ENCODE measurements at regions not wholly inside any gene's neighbourhood (a gene's known extent, or its start where the extent isn't known, plus 50 kb on each side); places are given as distances from the start of the nearest gene placed in this dataset.

DNA sequence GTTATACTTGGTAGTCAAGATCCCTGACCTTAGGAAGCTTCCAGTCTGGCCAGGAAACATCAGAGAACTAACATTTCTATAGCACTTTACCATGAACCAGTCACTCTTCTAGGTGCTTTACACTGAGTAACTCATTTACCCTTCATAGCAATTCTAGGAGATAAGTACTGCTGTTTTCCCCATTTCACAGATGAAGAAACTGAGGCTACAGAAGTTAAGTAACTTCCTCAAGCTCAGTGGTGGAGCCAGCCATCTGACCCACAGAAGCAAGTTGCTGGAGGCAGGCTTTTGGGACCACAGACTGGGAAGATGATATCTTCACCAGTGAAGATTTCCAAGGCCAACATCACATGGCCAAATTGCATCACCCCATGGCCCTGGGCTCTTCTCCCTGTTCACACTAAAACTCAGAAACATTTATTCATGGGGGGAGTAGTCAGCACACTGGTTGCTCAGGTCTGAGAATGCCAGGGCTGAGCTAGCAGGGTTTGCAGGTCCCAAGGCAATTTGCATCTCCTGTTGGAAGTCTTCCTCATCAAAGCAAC lies 70.3 kb downstream of the UNC5CL start:
- Histone ChIP-seq H3K4me1 (ENCODE audit: control insufficient read depth, low read length) (no peaks in the 10 kb centered on the region), H3K4me2 (ENCODE audit: low read length) (no peak overlapping the region), H3K9me2 (replicated peaks; ENCODE audit: control insufficient read depth, low read length) (no peaks in the 10 kb centered on the region), H3K9me3 (ENCODE audit: control insufficient read depth, insufficient read depth, low read length) (no peaks in the 10 kb centered on the region), H3K27ac (ENCODE audit: low read depth, low read length) (no peak overlapping the region), H3K36me3 (ENCODE audit: control insufficient read depth, low read length) (no peaks in the 10 kb centered on the region), H3F3A (ENCODE audit: control insufficient read depth, insufficient read depth) (no peaks in the 10 kb centered on the region), H4K20me1 (ENCODE audit: control insufficient read depth, insufficient read depth, low read depth, low read length) (no peaks in the 10 kb centered on the region), H3K4me3 (ENCODE audit: low read length) (no peak overlapping the region), H3K27me3 (ENCODE audit: control insufficient read depth, low read length) (peaks cover 8% of the 10 kb centered on the region; the same call in 1 of the 2 replicates), H3K79me2 (ENCODE audit: control insufficient read depth, low read length) (no peaks in the 10 kb centered on the region)
- no peak for TF ChIP-seq EZH2phosphoT487 (IDR thresholded peaks at IDR 0.05; ENCODE audit: borderline replicate concordance, low read length)
- TF ChIP-seq, protein P1, sequence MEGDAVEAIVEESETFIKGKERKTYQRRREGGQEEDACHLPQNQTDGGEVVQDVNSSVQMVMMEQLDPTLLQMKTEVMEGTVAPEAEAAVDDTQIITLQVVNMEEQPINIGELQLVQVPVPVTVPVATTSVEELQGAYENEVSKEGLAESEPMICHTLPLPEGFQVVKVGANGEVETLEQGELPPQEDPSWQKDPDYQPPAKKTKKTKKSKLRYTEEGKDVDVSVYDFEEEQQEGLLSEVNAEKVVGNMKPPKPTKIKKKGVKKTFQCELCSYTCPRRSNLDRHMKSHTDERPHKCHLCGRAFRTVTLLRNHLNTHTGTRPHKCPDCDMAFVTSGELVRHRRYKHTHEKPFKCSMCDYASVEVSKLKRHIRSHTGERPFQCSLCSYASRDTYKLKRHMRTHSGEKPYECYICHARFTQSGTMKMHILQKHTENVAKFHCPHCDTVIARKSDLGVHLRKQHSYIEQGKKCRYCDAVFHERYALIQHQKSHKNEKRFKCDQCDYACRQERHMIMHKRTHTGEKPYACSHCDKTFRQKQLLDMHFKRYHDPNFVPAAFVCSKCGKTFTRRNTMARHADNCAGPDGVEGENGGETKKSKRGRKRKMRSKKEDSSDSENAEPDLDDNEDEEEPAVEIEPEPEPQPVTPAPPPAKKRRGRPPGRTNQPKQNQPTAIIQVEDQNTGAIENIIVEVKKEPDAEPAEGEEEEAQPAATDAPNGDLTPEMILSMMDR (IDR thresholded peaks at IDR 0.05; ENCODE audit: low read depth, low read length, poor library complexity, severe bottlenecking) = no peak

DNA sequence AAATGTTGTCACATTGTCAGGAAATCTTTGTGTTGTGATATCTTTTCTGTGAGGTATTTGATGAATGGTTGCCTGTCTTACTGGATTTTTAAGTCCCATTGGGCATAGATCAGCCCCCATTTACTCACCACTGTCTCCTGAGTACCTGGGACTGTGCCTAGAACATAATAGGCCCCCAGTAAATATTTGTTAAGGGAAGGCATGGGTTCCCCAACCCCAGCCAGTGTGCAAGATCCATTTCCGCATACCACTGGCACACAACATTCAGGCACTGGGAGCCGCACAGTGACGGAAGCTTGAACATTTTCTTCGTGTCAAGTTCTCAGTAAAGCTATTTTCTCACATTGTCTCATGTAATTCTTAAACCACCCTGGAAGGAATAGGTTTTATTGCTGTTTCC lies 72.2 kb downstream of the UNC5CL start:
- H3F3A ChIP-seq (ENCODE audit: control insufficient read depth, insufficient read depth) = no peaks in the 10 kb centered on the region
- no peak overlapping the region for H3K27ac ChIP-seq (ENCODE audit: low read depth, low read length)
- no peaks in the 10 kb centered on the region for H3K79me2 ChIP-seq (ENCODE audit: control insufficient read depth, low read length)
- H3K4me1 ChIP-seq (ENCODE audit: control insufficient read depth, low read length) = no peaks in the 10 kb centered on the region
- no peak overlapping the region for H3K4me2 ChIP-seq (ENCODE audit: low read length)
- TF ChIP-seq, protein P1 (IDR thresholded peaks at IDR 0.05; ENCODE audit: low read depth, low read length, poor library complexity, severe bottlenecking) = no peak
- TF ChIP-seq EZH2phosphoT487 (IDR thresholded peaks at IDR 0.05; ENCODE audit: borderline replicate concordance, low read length) = no peak
- H3K36me3 ChIP-seq (ENCODE audit: control insufficient read depth, low read length) = no peaks in the 10 kb centered on the region
- H4K20me1 ChIP-seq (ENCODE audit: control insufficient read depth, insufficient read depth, low read depth, low read length) = no peaks in the 10 kb centered on the region
- no peaks in the 10 kb centered on the region for H3K9me3 ChIP-seq (ENCODE audit: control insufficient read depth, insufficient read depth, low read length)
- H3K4me3 ChIP-seq (ENCODE audit: low read length) = no peak overlapping the region
- peaks cover 8% of the 10 kb centered on the region; the same call in 1 of the 2 replicates for H3K27me3 ChIP-seq (ENCODE audit: control insufficient read depth, low read length)
- H3K9me2 ChIP-seq (replicated peaks; ENCODE audit: control insufficient read depth, low read length) = no peaks in the 10 kb centered on the region

DNA sequence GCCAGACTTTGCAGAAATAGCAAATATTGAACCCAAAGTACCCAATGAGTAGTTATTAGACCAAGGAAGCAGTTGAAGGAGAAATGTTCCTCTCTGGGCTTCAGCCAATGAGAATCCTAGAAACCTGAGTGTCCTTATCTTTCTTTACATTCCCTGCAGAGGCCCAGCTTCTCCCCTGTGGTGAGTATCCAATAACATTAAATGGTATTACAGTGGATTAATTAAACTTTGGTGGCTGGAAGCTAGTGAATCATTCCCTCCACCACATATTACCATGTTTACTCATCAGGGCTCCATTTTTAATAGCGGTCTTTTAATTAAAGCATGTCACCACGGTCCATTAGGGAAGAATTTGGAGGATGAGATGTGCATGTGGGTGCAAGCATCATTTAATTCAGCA lies 74.0 kb downstream of the UNC5CL start:
- H3K36me3 ChIP-seq (ENCODE audit: control insufficient read depth, low read length) = no peaks in the 10 kb centered on the region
- H3K27me3 ChIP-seq (ENCODE audit: control insufficient read depth, low read length) = peaks cover 6% of the 10 kb centered on the region; the same call in 1 of the 2 replicates
- no peaks in the 10 kb centered on the region for H4K20me1 ChIP-seq (ENCODE audit: control insufficient read depth, insufficient read depth, low read depth, low read length)
- no peaks in the 10 kb centered on the region for H3K79me2 ChIP-seq (ENCODE audit: control insufficient read depth, low read length)
- H3K27ac ChIP-seq (ENCODE audit: low read depth, low read length) = no peak overlapping the region
- TF ChIP-seq, protein P1 (IDR thresholded peaks at IDR 0.05; ENCODE audit: low read depth, low read length, poor library complexity, severe bottlenecking) = no peak
- no peak for TF ChIP-seq EZH2phosphoT487 (IDR thresholded peaks at IDR 0.05; ENCODE audit: borderline replicate concordance, low read length)
- H3K9me2 ChIP-seq (replicated peaks; ENCODE audit: control insufficient read depth, low read length) = no peaks in the 10 kb centered on the region
- no peak overlapping the region for H3K4me2 ChIP-seq (ENCODE audit: low read length)
- no peaks in the 10 kb centered on the region for H3K9me3 ChIP-seq (ENCODE audit: control insufficient read depth, insufficient read depth, low read length)
- no peak overlapping the region for H3K4me3 ChIP-seq (ENCODE audit: low read length)
- no peaks in the 10 kb centered on the region for H3F3A ChIP-seq (ENCODE audit: control insufficient read depth, insufficient read depth)
- H3K4me1 ChIP-seq (ENCODE audit: control insufficient read depth, low read length) = no peaks in the 10 kb centered on the region

All from DOHH2 (cell line).